ENCODE measurements at regions not wholly inside any gene's neighbourhood (a gene's known extent, or its start where the extent isn't known, plus 50 kb on each side); places are given as distances from the start of the nearest gene placed in this dataset.
"Not testable (repeated sequence)": the region's sequence is repeated elsewhere in the genome, so short reads cannot be mapped to it uniquely, and the experiment has no call there.

- H3K4me3 ChIP-seq (ENCODE audit: low read length), result no peak overlapping the region
- H3K4me1 ChIP-seq (ENCODE audit: insufficient read depth, low read length), result peaks cover 16% of the 10 kb centered on the region
- H3K27me3 ChIP-seq (ENCODE audit: insufficient read depth, low read length), result no peaks in the 10 kb centered on the region
Measured at GRCh38 chr7:41445946-41446345, 256.9 kb downstream of the INHBA start.

DNA sequence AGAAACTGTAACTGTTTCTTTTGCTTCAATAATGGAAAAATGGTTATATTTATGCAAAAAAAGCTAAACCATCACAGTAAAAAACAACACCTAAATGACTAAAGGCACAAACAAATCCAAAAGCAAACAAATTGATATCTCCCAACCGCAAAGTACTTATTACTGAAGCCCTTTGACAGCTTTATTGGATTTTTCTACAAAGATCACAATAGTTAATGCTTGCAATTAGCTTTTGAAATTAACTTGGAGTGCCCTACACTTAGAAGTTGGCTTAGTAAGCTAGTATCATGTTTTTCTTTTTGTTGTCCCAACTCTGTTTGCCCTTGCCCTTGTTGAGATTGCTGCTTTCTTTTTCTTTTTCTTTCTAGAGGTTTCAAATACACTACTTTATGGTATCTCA is 257.5 kb downstream of the INHBA start:
- H3K36me3 ChIP-seq (ENCODE audit: insufficient read depth, low read length), result no peaks in the 10 kb centered on the region
- peak overlapping the region; percentile 82 for H2AFZ ChIP-seq (ENCODE audit: low read depth, low read length)
- no peak overlapping the region for H3K4me3 ChIP-seq (ENCODE audit: low read length)
- no peaks in the 10 kb centered on the region for H3K27me3 ChIP-seq (ENCODE audit: insufficient read depth, low read length)
- H3K9me3 ChIP-seq (ENCODE audit: low read length), result no peaks in the 10 kb centered on the region
- peaks cover 16% of the 10 kb centered on the region for H3K4me1 ChIP-seq (ENCODE audit: insufficient read depth, low read length)

More at GRCh38 chr7:41445946-41446345, 256.9 kb downstream of the INHBA start:
- Histone ChIP-seq H3K36me3 (ENCODE audit: insufficient read depth, low read length) (no peaks in the 10 kb centered on the region), H3K9me3 (ENCODE audit: low read length) (no peaks in the 10 kb centered on the region), H2AFZ (ENCODE audit: low read depth, low read length) (peak overlapping the region; percentile 82)

DNA sequence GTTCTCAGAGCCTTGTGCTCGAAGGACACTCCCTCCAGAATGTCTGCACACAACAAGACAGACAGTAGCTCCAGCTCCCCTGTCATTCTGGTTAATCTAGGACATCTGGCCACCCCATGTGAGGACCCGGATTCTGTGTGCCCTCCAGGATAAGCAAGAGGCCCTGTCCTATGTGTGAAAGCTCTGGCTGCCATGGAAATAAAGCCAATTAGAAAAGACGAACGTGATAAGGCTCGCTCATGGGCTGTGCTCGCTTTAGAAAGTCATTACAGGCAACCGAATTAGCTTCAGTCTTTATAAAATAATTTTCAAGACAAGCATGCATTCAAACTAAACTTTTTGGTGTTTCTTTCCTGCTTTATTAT is 263.4 kb downstream of the INHBA start:
- Histone ChIP-seq H3K4me1 (ENCODE audit: insufficient read depth, low read length) (no peaks in the 10 kb centered on the region), H3K36me3 (ENCODE audit: insufficient read depth, low read length) (no peaks in the 10 kb centered on the region), H2AFZ (ENCODE audit: low read depth, low read length) (no peak overlapping the region), H3K27me3 (ENCODE audit: insufficient read depth, low read length) (no peaks in the 10 kb centered on the region), H3K4me3 (ENCODE audit: low read length) (no peak overlapping the region), H3K9me3 (ENCODE audit: low read length) (no peaks in the 10 kb centered on the region)

GRCh38 chr7:41438705-41439514 is 264.0 kb downstream of the INHBA start:
- H3K27me3 ChIP-seq (ENCODE audit: insufficient read depth, low read length), result no peaks in the 10 kb centered on the region
- H3K36me3 ChIP-seq (ENCODE audit: insufficient read depth, low read length), result no peaks in the 10 kb centered on the region
- H3K9me3 ChIP-seq (ENCODE audit: low read length), result no peaks in the 10 kb centered on the region
- no peak overlapping the region for H3K4me3 ChIP-seq (ENCODE audit: low read length)
- H2AFZ ChIP-seq (ENCODE audit: low read depth, low read length), result no peak overlapping the region
- H3K4me1 ChIP-seq (ENCODE audit: insufficient read depth, low read length), result no peaks in the 10 kb centered on the region

- no peaks in the 10 kb centered on the region for H3K27me3 ChIP-seq (ENCODE audit: insufficient read depth, low read length)
- no peak overlapping the region for H3K4me3 ChIP-seq (ENCODE audit: low read length)
- no peak overlapping the region for H2AFZ ChIP-seq (ENCODE audit: low read depth, low read length)
- no peaks in the 10 kb centered on the region for H3K9me3 ChIP-seq (ENCODE audit: low read length)
- H3K4me1 ChIP-seq (ENCODE audit: insufficient read depth, low read length), result no peaks in the 10 kb centered on the region
- H3K36me3 ChIP-seq (ENCODE audit: insufficient read depth, low read length), result no peaks in the 10 kb centered on the region
Measured at GRCh38 chr7:41437257-41438196, 265.4 kb downstream of the INHBA start.

GRCh38 chr7:41436139-41436538 is 266.8 kb downstream of the INHBA start:
- Histone ChIP-seq H3K9me3 (ENCODE audit: low read length) (no peaks in the 10 kb centered on the region), H3K36me3 (ENCODE audit: insufficient read depth, low read length) (no peaks in the 10 kb centered on the region), H3K4me3 (ENCODE audit: low read length) (no peak overlapping the region), H2AFZ (ENCODE audit: low read depth, low read length) (no peak overlapping the region), H3K4me1 (ENCODE audit: insufficient read depth, low read length) (no peaks in the 10 kb centered on the region), H3K27me3 (ENCODE audit: insufficient read depth, low read length) (no peaks in the 10 kb centered on the region)

- not testable (repeated sequence) for H3K27me3 ChIP-seq (ENCODE audit: insufficient read depth, low read length); H2AFZ ChIP-seq (ENCODE audit: low read depth, low read length); H3K9me3 ChIP-seq (ENCODE audit: low read length); H3K4me1 ChIP-seq (ENCODE audit: insufficient read depth, low read length); H3K36me3 ChIP-seq (ENCODE audit: insufficient read depth, low read length); H3K4me3 ChIP-seq (ENCODE audit: low read length)
Measured at GRCh38 chr7:41435020-41435419, 267.9 kb downstream of the INHBA start.

DNA sequence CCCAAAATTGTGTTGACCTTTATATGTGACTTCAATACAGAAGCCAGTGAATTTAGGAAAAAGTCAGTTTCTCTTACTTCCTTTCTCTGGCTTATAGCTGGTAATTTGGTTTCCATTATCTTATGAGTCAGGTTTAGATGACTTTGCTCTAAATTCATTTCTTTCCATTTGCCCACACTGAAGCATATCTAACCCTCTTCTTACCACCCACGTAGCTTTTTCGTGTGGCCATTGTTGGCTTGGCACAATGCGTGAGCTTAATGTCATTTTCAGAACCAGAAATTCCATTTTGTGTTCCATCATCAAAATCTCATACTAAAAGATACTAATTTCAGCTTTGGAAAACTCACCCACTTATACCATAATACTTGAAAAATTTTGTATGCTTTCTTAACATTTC is 271.2 kb downstream of the INHBA start:
- Histone ChIP-seq H3K27me3 (ENCODE audit: insufficient read depth, low read length) (no peaks in the 10 kb centered on the region), H3K9me3 (ENCODE audit: low read length) (no peaks in the 10 kb centered on the region)

DNA sequence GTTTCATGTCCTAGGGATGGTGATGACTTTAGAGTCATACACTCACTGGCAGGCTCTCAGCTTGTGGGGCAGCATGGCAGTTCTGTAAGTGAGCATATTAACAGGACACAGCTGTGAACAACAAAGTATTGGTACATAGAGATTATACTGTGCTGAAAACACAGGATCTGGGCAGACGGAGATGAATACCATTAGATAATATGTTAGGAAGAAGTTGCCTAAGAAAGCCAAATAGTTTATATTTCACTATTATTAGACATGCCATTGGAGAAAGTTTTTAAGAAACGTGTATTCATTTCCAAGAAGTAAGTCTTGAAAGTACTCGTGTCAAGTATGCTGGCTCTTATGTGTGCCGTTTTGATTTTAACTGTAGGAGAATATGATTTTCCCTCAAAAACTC is 274.5 kb downstream of the INHBA start:
- H3K27me3 ChIP-seq (ENCODE audit: insufficient read depth, low read length), result no peaks in the 10 kb centered on the region

More for the DNA sequence above, 271.2 kb downstream of the INHBA start:
- Histone ChIP-seq H3K36me3 (ENCODE audit: insufficient read depth, low read length) (no peaks in the 10 kb centered on the region), H3K4me3 (ENCODE audit: low read length) (no peak overlapping the region), H2AFZ (ENCODE audit: low read depth, low read length) (no peak overlapping the region), H3K4me1 (ENCODE audit: insufficient read depth, low read length) (no peaks in the 10 kb centered on the region)

DNA sequence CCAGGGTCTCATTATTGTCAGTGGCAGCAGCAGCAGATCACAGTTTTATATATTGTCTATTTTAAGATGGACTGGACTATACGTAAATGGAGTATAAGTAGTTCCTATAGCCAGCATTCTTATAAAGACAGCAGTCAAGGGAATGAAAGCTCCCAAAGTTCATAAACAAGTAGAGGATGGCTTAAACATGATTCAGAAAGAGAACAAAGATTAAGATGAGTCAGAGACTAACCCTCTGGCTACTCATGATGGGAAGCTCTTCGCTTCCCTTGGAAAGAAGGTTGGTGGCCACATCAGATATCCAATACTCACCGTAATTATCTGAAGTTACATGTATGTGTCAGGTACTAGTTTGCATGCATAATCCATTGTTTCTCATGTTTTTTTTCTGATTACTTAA is 277.0 kb downstream of the INHBA start:
- Histone ChIP-seq H3K4me1 (ENCODE audit: insufficient read depth, low read length) (no peaks in the 10 kb centered on the region), H3K4me3 (ENCODE audit: low read length) (no peak overlapping the region), H2AFZ (ENCODE audit: low read depth, low read length) (no peak overlapping the region), H3K27me3 (ENCODE audit: insufficient read depth, low read length) (no peaks in the 10 kb centered on the region), H3K36me3 (ENCODE audit: insufficient read depth, low read length) (no peaks in the 10 kb centered on the region), H3K9me3 (ENCODE audit: low read length) (no peaks in the 10 kb centered on the region)

More for the DNA sequence above, 274.5 kb downstream of the INHBA start:
- H3K36me3 ChIP-seq (ENCODE audit: insufficient read depth, low read length), result no peaks in the 10 kb centered on the region
- H3K4me1 ChIP-seq (ENCODE audit: insufficient read depth, low read length), result no peaks in the 10 kb centered on the region
- H3K9me3 ChIP-seq (ENCODE audit: low read length), result no peaks in the 10 kb centered on the region
- no peak overlapping the region for H2AFZ ChIP-seq (ENCODE audit: low read depth, low read length)
- no peak overlapping the region for H3K4me3 ChIP-seq (ENCODE audit: low read length)

GRCh38 chr7:41421056-41421455 is 281.8 kb downstream of the INHBA start:
- H3K36me3 ChIP-seq (ENCODE audit: insufficient read depth, low read length), result no peaks in the 10 kb centered on the region
- H2AFZ ChIP-seq (ENCODE audit: low read depth, low read length), result no peak overlapping the region
- no peaks in the 10 kb centered on the region for H3K9me3 ChIP-seq (ENCODE audit: low read length)
- no peak overlapping the region for H3K4me3 ChIP-seq (ENCODE audit: low read length)
- H3K4me1 ChIP-seq (ENCODE audit: insufficient read depth, low read length), result no peaks in the 10 kb centered on the region
- no peaks in the 10 kb centered on the region for H3K27me3 ChIP-seq (ENCODE audit: insufficient read depth, low read length)

- Histone ChIP-seq H3K27me3 (ENCODE audit: insufficient read depth, low read length) (no peaks in the 10 kb centered on the region), H2AFZ (ENCODE audit: low read depth, low read length) (no peak overlapping the region)
Measured at GRCh38 chr7:41420421-41420820, 282.5 kb downstream of the INHBA start.

DNA sequence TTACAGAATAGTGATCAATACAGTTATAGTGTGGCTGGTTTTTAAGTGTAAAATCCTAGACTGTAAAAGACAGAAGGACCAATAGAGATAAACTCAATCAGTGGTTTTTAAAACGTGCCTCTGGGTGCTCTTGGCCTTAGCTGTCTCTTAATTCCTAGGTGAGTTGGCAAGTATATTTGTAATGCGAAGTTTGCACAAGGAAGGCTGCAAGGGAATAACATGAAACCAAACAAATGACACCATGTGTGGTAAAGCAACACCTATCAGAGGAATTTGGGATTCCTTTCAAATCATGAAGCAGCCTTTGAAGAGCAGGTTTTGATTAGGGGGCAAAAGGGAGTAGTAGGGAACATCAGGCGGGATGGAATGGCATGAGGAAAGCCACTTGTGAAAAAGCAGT is 284.6 kb downstream of the INHBA start:
- Histone ChIP-seq H3K4me1 (ENCODE audit: insufficient read depth, low read length) (no peaks in the 10 kb centered on the region), H2AFZ (ENCODE audit: low read depth, low read length) (no peak overlapping the region), H3K36me3 (ENCODE audit: insufficient read depth, low read length) (no peaks in the 10 kb centered on the region)

More at GRCh38 chr7:41420421-41420820, 282.5 kb downstream of the INHBA start:
- Histone ChIP-seq H3K4me3 (ENCODE audit: low read length) (no peak overlapping the region), H3K36me3 (ENCODE audit: insufficient read depth, low read length) (no peaks in the 10 kb centered on the region), H3K9me3 (ENCODE audit: low read length) (no peaks in the 10 kb centered on the region), H3K4me1 (ENCODE audit: insufficient read depth, low read length) (no peaks in the 10 kb centered on the region)

More for the DNA sequence above, 284.6 kb downstream of the INHBA start:
- Histone ChIP-seq H3K4me3 (ENCODE audit: low read length) (no peak overlapping the region), H3K27me3 (ENCODE audit: insufficient read depth, low read length) (no peaks in the 10 kb centered on the region), H3K9me3 (ENCODE audit: low read length) (no peaks in the 10 kb centered on the region)

Data from neuron (in vitro differentiated cells).